M059J (cell line): ENCODE measurements at regions not wholly inside any gene's neighbourhood (a gene's known extent, or its start where the extent isn't known, plus 50 kb on each side); places are given as distances from the start of the nearest gene placed in this dataset.
A peak's percentile ranks its signal among the peaks of the same experiment; 100 is the strongest.
"Not testable (repeated sequence)": the region's sequence is repeated elsewhere in the genome, so short reads cannot be mapped to it uniquely, and the experiment has no call there.

Experiments used
- DNase-seq: peaks from one replicate; pipeline ENCODE4 v3.0.0-alpha.2; 2012; ENCODE audit warnings: low read depth

GRCh38 chr6:99141906-99142305 is 194.2 kb upstream of the FBXL4 start:
- not testable (repeated sequence) for DNase-seq

- no peak for DNase-seq
These were observed 190.7 kb upstream of the FBXL4 start for GRCh38 chr6:99138445-99138844.

- DNase-seq = no peak
These were observed 189.6 kb upstream of the FBXL4 start for GRCh38 chr6:99137314-99137713.

GRCh38 chr6:99136488-99136887 is 188.7 kb upstream of the FBXL4 start:
- DNase-seq = no peak

GRCh38 chr6:99132026-99132635 is 184.4 kb upstream of the FBXL4 start:
- DNase-seq = no peak

- DNase-seq = no peak
These were observed 183.4 kb upstream of the FBXL4 start for GRCh38 chr6:99130897-99131873.

- DNase-seq = no peak
These were observed 182.1 kb upstream of the FBXL4 start for GRCh38 chr6:99129835-99130234.

GRCh38 chr6:99121748-99122147 is 174.0 kb upstream of the FBXL4 start:
- no peak for DNase-seq

GRCh38 chr6:99120641-99121040 is 172.9 kb upstream of the FBXL4 start:
- no peak for DNase-seq

- peak; percentile 41 for DNase-seq
These were observed 171.6 kb upstream of the FBXL4 start for GRCh38 chr6:99119109-99120031.

- no peak for DNase-seq
These were observed 167.1 kb upstream of the FBXL4 start for GRCh38 chr6:99114769-99115406.

- DNase-seq = no peak
These were observed 163.8 kb upstream of the FBXL4 start for GRCh38 chr6:99111590-99111989.

- DNase-seq = no peak
These were observed 162.3 kb upstream of the FBXL4 start for GRCh38 chr6:99110029-99110428.

- no peak for DNase-seq
These were observed 156.5 kb upstream of the FBXL4 start for GRCh38 chr6:99104218-99104617.

GRCh38 chr6:99099243-99099642 is 151.5 kb upstream of the FBXL4 start:
- no peak for DNase-seq

GRCh38 chr6:99096170-99096569 is 148.4 kb upstream of the FBXL4 start:
- no peak for DNase-seq

GRCh38 chr6:99093456-99094190 is 145.9 kb upstream of the FBXL4 start:
- DNase-seq = no peak

- DNase-seq = no peak
These were observed 144.7 kb upstream of the FBXL4 start for GRCh38 chr6:99092461-99092860.

- DNase-seq = no peak
These were observed 144.2 kb upstream of the FBXL4 start for GRCh38 chr6:99091985-99092384.

GRCh38 chr6:99080191-99080590 is 132.4 kb upstream of the FBXL4 start:
- DNase-seq = no peak

GRCh38 chr6:99079058-99079457 is 131.3 kb upstream of the FBXL4 start:
- DNase-seq = no peak
